GM21423 (cell line): ENCODE measurements at regions not wholly inside any gene's neighbourhood (a gene's known extent, or its start where the extent isn't known, plus 50 kb on each side); places are given as distances from the start of the nearest gene placed in this dataset.
"Not testable (repeated sequence)": the region's sequence is repeated elsewhere in the genome, so short reads cannot be mapped to it uniquely, and the experiment has no call there.

ENCODE experiments used
- ATAC-seq: cut with Tn5 transposase; IDR thresholded peaks from one replicate; pipeline ENCODE4 v1.9.1; 2021; ENCODE audit warnings: mild to moderate bottlenecking, moderate library complexity; ENCODE audit not compliant: unreplicated experiment

DNA sequence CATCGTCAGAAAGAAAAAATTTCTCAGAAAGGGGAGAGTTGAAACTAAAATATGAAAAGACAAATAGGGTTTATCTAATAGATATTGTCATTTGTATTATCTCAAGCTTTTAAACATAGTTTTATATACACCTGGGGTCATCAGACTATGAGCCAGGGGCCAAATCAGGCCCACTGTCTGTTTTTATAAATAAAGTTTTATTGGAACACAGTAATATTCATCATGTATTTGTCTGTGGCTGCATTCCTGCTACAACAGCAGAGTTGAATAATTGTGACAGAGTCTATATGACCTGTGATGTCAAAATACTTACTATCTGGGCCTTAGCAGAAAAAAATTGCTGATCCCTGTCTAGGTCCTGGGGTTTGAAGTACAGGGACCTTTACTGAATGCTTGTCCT is 120.5 kb upstream of the RUNX1 start:
- ATAC-seq = no peak

DNA sequence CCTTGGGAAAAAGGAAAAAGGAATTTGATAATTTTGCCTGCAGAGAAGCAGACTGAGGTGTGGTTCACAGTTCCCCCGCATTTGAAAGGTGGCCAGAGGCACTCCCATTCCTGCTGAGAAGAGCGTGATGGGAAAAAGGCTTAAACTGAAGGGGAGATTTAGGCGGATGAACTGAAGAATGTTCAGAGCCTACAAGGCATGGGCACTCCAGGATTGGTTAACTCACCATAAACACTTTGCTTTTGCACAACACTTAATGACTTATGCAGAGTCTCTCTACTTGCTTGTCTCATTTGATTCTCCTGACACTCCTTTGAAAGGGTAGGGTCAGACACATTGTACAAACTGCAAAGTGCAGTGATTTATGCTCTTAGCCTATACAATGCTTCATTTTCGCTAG is 119.6 kb upstream of the RUNX1 start:
- no peak for ATAC-seq

DNA sequence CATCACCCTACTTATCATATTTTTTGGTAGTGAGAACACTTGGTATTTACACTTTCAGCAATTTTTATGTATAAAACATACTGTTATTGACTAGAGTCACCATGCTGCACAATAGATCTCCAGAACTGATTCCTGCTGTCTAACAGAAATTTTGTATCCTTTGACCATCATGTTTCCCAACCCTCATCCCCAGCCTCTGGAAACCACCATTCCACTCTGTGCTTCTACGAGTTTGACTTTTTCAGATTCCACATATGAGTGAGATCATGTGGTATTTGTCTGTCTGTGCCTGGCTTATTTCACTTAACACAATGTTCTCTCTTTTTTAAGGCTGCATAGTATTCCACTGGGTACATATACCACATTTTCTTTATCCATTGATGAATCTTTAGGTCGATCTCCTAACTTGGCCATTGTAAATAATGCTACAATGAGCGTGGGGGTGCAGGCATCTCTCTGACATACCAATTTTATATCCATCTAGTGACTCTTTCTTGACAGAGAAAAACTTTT is 115.9 kb upstream of the RUNX1 start:
- ATAC-seq = no peak

DNA sequence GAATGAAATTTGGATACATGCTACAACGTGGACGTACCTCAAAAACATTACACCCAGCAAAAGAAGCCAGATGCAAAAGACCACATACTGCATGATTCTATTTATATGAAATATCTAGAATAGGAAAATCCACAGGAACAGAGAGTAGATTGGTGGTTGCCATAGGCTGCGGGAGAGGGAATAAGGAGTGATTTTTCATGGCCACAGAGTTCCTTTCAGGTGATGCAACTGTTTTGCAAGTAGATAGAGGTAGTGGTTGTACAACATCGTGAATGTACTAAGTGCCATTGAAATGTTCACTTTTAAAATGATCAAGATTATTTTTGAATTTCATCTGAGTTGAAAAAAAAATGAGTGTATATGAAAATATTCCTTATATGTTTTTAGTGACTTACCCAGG is 115.3 kb upstream of the RUNX1 start:
- no peak for ATAC-seq

DNA sequence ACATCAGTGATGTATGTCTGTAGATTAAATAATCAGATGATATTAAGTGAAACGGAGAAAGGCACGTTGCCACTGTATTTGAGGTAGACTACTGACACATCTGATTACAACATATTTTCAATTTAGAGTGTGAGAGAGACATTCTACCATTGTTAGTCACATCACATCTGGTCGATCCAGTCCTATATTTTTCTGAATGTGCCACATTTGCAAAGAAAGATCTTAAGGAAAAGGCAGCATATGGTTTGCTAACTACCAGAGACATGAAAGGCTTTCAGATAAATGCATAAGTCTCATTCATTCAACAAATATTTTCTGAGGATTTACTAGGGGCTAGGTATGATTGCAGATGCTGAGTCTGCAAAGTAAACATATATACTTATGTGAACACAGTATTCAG is 114.3 kb upstream of the RUNX1 start:
- no peak for ATAC-seq

DNA sequence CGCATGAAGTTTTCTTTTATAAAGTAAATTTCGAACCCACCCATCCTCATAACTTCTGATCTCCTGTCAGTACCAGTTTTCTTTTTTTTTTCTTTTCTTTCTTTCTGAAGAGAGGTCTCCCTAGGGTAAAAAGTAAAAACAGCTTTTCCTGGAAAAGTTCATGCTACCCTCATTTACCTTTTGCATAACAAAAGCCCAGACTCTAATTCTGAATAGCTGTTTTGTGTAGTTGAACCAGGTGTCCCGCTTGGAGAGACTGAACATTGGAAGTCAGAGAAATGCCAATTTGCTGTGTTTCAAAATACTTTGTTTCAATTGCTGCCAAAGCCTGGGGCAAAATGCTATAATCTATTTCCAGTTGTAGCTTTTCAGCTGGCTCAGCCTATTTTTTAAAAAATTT is 113.7 kb upstream of the RUNX1 start:
- ATAC-seq = no peak

DNA sequence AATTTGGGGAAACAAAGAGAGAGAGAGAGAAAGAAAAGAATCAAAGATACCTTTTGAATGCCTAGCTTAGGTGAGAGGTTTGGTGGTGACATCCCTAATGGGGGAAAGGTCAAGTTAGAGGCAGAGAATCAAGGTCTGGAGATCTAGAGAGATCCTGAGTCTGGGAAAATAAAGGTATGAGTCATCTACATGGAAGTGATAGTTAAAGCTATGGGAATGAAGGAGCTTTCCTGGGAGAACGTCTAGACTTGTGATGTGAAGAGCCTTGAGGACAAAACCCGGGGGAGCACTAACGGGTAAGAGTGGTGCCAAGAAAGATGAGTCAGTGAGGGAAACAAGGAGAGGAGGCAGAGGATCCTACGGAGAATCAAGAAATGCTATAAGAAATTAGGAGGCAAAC is 110.8 kb upstream of the RUNX1 start:
- no peak for ATAC-seq

- not testable (repeated sequence) for ATAC-seq
Measured at GRCh38 chr21:35157374-35157773, 108.3 kb upstream of the RUNX1 start.

- ATAC-seq = no peak
Measured at GRCh38 chr21:35156293-35157278, 107.5 kb upstream of the RUNX1 start.

GRCh38 chr21:35154788-35155187 is 105.7 kb upstream of the RUNX1 start:
- ATAC-seq = no peak

DNA sequence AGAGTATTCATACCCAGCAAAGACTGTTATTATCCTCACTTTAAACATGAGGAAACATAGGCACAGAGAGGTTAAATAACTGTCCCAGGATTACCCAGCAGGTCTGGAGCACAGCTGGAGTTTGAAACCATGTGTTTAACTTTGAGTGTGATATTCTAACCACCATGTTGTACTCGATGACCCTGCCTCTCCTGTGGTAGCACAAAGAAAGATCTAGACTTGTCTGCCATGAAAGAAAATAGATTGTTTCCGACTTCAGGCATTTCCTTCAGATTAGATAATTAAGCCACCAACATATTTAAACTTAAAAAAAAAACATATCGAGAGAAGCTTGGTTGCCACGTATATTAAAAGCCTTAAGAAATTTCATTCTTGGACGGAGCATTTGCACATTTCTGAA is 104.6 kb upstream of the RUNX1 start:
- no peak for ATAC-seq

- ATAC-seq = no peak
Measured at GRCh38 chr21:35150562-35151226, 101.6 kb upstream of the RUNX1 start.

GRCh38 chr21:35149698-35150097 is 100.6 kb upstream of the RUNX1 start:
- no peak for ATAC-seq

DNA sequence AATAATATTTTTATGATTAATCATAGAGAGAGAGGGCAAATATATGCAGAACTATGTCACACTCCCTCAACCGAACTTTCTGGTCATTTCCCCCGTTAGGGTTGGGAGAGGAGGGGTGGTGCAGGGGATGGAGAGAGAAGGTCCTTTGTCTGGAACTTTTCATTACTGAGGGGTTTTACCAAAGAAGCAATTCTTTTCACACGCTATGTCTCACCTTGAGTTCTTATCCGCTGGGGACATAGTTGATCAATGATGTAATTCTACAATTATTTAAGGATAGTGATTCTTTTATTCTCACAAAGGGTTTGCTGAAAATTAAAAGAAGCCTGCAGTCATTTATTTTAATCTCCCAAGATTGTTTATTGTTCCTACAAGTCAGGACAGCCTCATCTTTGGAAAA is 98.3 kb upstream of the RUNX1 start:
- ATAC-seq = no peak

DNA sequence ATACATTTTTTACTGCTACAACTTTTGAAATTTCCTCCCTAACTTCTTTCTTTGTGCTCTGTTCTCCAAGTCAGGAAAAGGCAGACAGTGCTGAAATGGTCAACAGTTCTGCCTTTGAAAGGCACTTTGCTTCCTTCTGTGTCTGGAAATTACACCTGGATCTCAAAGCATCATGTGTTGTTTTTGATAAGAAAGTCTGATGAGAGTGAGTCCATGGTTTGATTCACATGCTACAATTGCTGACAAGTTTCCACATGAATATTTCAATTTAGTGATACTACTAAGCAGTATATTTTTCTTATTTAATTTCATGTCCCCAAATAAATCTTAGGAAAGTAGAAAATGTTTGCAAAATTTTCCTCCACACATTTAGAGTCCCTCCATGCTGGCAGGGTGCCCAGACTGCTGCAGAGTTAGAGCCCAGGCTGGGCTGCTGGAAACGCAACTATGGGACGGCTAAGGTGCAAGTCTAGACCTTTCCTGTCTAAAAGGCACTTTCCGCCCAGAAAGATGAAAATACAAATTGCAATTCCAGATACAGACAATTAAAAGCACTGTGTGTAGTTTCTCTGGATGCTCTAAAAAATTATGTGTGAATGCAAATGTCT is 96.6 kb upstream of the RUNX1 start:
- no peak for ATAC-seq

DNA sequence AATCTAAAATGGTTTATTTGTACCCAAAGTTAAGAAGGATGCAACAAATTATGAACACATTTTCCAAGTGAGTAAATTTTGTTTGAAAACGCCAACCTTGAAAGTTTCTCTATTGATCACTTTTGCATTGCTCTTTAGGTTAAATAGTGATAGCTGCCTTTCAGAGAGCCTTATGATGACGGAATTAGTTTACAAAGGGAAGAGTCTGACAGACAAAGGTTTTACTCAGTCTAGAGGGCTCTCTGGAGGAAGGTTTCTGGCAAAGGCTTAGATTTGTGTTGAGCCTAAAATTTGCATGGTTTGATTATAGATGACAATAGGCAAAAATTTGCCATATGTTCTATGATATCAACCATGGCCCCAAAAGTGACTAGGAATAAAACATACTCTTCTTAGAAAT is 95.9 kb upstream of the RUNX1 start:
- no peak for ATAC-seq

DNA sequence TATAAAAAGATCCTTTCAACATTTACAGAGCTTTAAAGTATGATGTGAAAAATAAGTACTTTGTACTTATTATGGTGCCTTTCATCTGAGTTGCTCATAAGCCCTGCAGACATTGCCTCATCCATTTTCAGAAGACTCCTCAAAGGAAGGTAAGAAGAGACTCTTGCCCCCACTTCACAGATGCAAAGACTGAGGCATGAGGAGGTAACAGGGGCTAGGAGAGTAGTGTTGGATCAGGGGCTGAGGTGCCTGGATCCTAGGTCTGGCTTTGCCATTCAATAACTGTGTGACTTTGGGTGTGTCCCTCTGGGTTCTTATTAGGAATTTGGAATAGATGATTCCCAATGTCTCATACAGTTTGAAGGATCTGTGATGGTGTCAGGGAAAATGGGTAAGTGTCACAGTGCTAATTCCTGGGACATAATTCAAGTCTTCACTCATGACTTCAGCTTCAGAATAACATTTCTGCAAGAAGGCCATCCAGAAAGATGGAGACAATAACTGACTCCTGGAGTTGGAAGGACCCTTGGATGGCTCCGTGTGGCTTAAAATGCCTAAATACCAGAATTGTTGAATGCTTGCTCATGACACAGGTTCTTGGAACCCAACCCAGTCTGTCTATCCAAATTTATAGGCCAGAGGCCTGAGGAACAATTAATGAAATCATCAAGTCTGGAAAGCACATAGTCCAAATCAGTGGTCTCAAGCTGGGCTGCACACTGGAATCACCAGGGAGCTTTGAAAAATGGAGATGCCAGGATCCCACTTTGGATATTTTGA is 93.1 kb upstream of the RUNX1 start:
- no peak for ATAC-seq

DNA sequence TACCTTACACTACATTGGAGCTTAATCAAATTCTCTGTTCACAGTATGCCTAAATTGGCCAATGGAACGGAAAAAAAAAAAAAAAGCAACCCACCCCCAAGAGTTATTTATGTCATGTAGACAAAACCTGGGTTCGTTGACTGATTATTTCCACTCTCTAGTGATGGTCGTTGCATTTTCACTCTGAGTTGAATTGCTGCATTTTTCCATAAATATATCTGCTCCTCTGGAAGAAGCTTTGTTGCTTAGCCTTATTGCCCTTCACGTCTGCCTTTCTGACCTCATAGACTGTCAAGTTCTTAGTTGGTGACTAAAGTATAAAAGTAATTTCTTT is 90.2 kb upstream of the RUNX1 start:
- no peak for ATAC-seq

GRCh38 chr21:35138665-35139381 is 89.7 kb upstream of the RUNX1 start:
- no peak for ATAC-seq

GRCh38 chr21:35136586-35137219 is 87.6 kb upstream of the RUNX1 start:
- ATAC-seq = no peak
